HPDE6-E6E7 (cell line): ENCODE measurements at regions not wholly inside any gene's neighbourhood (a gene's known extent, or its start where the extent isn't known, plus 50 kb on each side); places are given as distances from the start of the nearest gene placed in this dataset.
"Not testable (repeated sequence)": the region's sequence is repeated elsewhere in the genome, so short reads cannot be mapped to it uniquely, and the experiment has no call there.

Source experiments
- DNase-seq: peaks from one replicate; pipeline ENCODE4 v3.0.0; 2011; ENCODE audit warnings: missing footprints; ENCODE audit errors: extremely low spot score

DNA sequence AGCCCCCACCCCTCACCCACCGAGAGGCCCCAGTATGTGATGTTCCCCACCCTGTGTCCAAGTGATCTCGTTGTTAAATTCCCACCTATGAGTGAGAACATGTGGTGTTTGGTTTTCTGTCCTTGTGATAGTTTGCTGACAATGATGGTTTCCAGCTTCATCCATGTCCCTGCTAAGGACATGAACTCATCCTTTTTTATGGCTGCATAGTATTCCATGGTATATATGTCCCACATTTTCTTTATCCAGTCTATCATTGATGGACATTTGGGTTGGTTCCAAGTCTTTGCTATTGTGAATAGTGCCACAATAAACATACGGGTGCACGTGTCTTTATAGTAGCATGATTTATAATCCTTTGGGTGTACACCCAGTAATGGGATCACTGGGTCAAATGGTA is 79.2 kb downstream of the PXDC1 start:
- not testable (repeated sequence) for DNase-seq

DNA sequence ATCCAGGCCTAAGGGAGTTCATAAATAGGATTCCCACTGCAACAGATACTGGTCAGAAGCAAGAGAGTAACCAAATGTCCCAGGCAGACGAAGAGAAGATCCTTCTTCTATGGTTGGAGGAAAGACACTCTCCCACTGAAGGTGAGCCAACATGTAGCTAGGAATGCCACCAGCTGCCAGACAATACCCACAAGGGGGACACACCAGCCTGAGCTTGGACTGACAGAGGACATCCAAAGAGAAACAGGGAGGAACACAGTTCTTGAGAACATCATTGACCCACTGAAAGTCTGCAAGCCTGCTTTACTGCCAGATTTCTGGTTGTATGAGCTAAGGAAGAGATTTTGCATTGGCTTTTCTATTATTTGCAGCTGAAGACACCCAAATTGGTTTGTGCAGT is 80.1 kb downstream of the PXDC1 start:
- no peak for DNase-seq

DNA sequence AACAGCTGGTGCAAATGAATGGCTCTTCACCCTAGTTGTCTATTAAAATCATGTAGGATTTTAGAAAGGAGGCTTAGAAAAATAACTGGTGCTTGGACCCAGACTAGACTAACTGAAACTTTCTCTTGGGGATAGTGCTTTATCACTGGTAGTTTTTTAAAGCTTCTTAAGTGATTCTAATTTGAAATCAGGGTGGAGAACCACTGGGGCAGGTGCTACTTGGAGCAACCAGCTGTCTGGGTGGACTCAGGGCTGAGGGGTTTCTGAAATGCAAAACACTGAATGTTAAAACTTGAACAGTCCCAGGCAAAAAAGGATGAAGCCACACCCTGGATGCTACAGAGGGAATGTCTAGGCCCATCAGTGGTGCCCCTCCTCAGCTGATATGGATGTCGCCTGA is 81.2 kb downstream of the PXDC1 start:
- DNase-seq: no peak

DNA sequence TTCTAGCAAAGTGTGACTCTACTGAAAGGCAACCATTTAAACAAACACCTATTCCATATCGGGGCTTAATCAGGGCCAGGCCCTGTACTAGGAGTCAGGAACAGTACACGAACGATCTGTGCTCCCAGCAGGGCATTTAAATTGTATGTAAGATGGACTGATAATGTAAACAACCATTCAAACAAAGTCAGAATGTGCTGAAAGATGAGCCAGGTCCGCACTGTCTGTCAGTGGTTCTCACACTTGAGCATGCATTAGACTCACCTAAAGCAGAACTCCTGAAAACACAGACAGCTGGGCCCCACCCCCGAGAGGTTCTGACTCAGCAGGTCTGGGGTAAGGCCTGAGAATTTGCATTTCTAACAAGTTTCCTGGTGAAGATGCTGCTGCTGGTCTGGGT is 81.6 kb downstream of the PXDC1 start:
- no peak for DNase-seq

DNA sequence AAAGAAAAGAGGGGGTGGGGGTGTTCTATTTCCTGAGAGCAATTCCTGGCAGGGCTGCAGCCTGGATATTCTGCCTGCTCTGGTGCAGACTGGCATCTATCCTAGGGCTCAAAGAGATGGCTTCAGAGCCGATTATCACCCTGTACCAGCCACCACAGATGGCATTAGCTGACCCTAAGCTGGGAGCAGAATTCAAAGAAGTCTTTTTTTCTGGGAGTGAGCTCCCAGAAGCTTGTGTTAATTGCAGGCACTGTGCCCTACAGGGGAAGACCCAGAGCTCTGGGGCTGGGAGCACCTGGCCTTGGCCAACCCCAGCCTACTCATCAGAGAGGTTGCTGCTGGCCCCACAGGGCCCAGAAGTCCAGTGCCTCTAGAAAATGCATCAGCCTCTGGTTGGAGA is 85.9 kb downstream of the PXDC1 start:
- no peak for DNase-seq

DNA sequence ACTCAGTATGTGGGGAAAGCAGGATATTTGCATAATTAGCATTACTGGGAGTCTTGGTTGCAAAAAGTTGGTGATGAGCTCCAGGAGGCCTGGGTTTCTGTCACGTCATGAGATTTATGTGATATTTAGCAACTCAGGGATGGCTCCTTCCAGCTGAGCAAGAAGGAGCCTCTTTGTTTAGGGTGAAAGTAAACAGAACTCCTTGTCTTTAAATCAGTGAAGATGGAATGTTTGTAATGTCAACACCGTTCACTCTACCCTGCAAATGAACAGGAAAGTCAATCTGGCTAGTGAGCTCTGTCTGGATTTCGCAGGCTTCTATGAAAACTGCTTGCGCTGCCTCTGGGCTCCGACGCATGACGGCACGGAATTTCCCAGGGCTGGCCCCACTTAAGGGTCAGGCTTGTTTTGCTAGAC is 86.9 kb downstream of the PXDC1 start:
- DNase-seq: no peak

DNA sequence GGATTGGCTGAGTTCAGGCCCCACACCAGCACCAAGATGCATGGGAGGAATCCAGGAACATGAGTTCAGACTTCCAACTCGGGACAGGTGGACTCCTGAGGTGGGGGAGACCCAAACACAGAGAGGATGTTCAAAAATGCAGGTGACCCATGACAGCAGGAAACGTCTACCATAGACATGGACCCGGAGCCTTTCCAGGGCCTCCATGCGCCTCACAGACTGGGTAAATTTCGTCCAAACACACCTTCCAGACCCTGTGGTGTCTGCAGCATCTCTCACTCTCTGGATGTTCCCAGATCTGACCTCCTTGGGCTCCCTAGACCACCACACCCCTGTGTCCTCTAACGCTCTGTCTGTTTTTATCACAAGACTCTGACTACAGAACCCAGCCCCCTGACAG is 87.7 kb downstream of the PXDC1 start:
- no peak for DNase-seq

DNA sequence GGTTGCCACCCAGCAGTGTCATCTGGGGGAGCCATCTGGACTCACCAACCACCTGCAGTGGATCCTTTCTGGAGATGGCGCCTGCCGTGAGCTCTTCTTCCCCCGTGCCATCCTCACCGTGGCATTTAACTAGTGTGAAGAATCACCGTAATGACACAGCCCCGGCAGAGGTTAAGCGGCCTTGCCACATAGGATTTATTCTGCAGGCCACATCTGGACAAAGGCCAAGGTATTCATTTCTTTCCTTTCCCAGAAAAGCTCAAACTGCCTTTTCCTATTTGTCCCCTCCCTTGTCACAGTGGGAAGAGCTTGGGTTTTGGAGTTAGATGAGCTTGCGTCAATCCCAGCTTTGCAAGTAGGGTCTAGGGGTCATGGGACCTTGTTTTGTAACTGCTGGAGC is 88.4 kb downstream of the PXDC1 start:
- no peak for DNase-seq

DNA sequence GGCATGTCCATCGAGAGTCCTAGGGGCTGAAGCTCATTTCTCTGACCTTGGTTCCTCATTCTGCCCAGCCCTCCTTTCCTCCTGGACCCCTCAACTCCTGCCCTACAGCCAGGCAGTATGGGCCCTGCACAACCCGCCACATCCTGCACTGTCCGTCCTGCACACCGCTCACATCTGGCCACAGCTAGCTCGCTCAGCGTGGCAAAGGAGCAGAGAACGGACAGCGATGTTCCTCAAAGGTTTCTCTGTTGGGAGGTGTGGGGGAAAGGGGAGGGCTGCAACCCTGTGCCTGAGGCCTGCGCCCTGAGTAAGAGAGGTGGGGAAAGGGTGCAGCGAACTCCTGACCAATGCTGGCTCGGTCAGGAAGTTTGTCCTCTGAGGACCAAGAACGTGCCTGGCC is 90.1 kb downstream of the PXDC1 start:
- no peak for DNase-seq

DNA sequence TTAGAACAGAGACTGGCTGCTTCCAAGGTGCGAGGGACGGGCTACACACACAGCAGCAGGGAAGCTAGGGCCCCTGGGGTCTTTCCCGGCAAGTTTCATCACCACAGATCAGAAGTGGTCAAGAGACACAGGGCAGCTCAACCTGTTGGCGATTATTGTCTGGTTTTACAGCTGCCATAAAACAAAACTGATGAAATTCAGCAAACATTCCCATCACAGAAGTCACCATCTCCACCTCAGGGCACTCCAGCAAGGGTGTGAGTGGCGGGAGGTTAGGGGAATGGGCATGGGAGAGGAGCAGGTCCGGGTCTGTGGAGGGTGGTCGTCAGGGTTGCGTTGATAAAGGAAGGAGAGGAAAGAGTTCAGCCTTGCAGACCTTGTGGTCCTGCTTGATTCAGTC is 91.0 kb downstream of the PXDC1 start:
- DNase-seq: no peak

DNA sequence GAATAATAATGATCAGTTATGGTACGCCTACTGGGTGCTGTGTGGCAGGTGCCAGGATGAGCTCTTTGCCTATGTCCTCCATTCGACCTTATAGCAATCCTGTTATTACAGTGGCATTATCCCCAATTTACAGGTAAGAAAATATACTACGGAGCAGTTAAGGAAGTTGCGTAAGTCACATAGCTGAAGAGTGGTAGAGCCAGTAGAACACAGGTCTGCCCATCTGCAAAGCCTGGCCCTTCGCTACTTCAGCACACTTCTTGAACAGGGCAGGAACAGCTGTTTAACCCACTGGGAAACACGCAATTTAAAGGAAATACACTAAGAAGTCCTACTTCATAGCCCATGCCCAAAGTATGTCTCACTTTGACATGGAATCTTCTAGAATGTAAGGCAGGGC is 91.8 kb downstream of the PXDC1 start:
- no peak for DNase-seq

DNA sequence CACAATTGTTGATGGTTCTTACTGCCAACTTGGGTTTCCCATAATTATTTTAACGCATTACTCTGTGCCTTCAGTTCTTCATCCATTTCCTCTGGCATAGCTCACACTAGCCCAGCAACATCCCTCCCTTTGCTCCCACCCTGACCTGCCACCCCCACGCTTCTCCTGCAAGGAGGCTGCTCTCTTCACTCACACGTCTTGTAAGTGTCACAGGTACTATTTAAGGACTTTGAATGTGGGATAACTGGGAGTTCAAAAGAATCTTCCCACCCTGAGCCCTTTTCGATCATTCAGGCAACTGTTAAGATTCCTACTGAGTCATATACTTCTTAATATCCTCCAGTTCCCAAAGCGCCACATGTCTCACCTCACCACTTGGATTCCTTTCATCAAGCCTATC is 95.4 kb downstream of the PXDC1 start:
- no peak for DNase-seq

DNA sequence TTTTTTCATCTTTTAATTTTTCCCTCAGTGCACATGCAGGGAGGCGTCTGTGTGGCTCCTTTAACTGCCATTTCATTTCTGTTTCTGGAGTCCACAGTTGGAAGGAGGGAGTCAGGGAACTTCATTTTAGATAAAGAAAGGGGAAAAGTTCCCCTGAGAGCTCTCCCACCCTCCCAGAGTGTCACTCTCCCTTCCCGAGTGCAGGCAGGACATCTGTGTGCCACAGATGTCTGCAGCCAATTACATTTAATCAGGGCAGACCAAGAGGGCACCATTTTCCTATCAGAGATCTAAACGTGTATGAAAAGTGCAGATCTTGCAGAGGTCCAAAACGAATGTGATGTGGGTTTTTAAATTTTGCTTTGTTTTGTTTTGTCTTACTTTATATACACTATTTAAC is 96.6 kb downstream of the PXDC1 start:
- DNase-seq: no peak

DNA sequence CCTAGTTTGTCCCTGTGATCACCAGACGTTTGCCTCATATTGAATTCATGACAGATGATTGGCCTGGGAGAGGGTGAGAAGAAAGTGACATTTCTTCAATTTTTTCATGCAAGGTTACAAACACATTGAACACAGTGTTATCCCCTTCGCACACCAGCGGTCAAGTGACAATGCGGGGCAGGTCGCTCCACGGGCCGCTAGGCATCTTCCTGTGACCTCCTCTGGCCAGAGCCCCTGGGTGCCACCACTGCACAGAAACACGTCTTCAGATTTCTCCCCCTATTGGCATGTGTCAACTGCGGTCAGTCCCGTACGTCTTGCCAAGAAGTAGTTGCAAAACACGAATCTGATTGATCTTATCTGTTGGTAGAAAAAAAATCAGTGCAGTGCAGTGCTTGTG is 97.1 kb downstream of the PXDC1 start:
- no peak for DNase-seq

DNA sequence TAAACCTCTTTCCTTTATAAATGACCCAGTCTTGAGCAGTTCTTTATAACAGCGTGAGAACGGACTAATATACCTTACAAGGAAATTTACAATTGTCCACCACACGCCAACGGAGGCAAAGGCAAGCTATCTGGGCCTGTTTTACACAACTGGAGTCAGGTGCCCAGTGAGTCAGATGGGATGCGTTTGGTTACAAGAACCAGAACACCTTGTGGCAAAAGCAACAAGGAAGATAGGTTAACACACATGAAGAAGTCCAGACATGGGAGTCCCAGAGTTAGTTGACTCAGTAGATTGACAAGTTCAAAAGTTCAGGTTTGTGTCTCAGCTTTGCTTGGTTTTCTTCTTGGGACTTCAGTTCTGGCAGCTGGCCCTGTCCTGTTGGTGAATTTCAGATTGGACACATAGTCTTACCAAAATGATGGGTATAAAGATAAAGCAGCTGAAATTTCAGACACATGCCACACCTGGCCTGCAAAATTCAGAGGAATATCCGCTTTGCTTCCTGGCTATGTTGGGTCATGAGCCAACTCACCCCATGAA is 97.9 kb downstream of the PXDC1 start:
- DNase-seq: no peak

DNA sequence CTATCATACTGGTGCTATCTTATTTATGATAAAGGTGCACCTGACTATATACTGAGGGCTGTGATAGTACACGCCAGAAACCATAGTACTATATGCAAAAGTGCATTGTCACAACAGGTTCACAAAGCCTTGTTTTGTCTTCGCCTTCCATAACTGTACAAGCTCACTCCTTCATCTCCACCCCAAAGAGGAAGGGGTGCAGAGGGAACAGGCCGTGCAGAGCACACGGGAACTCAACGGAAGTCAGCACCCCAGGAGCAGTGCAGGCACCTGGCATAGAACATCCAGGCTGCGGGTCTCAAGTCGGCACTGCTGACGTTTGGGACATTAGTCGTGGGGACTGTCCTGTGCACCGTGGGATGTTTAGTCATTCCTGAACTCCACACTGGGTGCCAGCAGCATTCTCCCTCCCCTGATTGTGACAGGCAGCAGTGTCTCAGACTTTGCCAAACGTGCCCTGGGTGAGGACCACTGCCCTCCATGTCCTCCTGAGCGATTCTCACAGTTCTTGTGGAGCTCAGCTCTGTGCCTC is 99.7 kb downstream of the PXDC1 start:
- DNase-seq: no peak

DNA sequence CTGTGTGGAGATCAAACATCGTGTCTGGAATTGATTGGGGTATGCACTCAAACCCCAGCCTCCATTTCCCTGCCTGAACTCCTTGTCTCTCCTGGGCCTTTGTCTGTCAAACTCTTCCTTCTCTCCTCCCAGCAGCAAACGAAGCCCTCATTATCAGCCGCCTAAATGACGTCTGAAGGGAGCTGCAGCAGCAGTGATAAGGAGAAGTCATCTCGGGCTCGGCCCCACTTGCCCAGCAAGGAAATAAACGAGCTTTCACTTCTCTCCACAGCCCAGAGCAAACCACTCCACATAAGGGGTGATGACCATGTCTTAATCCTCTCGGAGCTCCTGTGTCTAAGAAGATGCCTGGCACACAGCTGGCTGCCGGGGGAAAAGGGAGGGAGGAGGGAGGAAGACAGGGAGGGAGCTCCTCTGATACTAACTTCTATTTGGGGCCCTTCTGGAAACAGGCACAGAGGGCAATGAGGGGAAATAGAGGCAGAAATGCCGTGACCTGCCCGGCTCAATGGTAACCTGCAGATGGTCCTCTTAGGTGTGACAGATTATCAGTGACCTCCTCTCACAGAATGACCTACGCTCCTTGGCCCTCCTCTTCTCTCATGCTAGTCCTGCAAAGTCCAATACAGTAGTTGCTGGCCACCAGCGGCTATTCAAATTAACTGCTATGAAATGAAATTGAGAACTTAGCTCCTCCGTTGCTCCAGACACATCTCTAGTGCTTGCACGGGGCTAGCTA is 100.4 kb downstream of the PXDC1 start:
- DNase-seq: no peak

DNA sequence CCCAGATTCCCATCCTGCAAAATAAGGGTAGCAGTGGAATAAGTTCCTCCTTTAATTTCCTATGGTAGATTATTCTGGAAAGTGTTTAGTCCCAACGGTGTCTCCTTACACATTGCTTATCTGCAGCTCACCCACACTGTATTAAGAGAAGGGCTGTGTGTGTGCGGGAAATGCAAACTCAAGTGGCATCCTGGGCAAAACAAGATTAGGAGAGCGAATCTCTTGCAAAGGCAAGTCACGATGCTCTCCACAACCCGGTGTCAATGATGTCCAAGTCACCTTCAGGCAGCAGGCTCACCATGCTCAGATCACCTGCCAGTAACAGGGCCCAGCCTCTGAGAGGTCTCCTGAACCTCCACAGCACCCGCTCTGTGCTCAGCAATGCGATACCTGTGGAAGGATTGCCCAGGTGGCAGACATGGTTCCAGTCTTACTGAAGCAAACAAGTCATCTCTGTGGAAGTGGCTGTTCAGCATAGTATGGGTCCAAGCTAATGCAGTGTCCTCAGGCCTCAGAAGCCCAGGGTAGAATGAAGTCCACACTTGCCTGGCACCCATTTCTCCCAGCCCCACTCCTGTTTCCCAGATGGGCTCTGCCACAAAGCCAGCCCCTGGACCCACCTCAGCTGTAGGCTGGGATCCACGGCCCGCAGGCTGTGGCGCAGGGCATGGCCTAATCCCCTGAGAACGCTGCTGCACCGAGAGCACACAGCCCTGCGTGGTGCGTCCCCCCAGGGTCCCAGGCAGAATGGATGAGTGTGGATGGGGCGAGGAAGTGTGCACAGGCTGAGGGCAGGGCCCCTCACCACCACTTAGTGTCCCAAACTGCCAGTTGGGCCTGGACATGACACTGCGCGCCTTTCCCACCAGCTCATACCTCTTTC is 101.2 kb downstream of the PXDC1 start:
- no peak for DNase-seq

DNA sequence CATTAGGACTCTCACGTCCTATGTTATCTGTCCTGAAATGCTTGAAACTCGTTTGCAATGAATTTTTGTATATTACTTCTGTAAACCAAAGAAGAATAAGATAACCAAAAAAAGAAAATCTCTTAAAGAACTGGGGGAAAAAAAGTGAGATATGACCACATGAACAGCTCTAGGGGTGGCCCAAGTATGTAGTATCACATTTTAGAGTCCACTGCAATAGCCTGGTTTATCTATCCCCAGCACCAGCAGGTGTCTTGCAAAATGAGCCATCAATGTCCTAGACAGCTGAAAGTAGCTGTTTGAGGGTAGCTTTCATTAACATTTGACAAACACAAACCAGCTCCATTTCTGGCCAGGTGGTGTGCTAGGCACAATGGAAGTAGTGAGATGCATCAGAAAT is 102.8 kb downstream of the PXDC1 start:
- DNase-seq: no peak

DNA sequence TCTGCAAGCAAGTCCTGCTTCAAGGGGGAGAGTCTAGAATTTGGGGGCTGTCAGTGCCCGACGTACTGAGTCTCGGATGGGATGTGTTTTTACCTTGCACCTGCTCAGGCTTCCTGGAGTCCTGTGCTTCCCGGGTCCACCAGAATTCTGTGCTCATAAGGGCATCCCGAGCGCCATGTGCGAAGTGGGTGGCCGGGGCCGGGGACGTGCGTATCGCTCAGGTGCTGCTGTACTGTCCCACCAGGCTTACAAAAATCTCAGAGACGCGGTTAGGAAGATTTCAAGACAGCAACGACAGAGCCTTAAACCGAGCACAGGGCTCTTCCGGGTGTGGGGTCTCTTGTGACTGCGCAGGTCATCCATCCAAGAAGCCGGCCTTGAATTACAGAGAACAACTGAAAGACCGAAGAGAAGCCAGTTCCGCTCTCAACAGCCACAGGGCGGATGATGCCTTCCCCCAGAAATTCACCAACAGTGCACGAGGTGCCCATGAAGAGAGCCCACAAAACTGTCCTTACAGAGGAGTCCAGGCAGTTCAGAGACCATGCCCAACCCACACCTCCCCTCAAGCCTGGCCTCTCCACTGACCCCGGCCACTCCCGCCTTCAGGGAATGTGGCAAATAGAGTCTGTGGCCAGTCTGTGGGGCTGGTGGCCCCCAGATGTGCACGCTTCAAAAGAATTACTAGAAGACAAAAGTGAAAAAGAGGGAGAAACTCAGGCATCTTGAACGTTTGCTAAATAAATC is 104.7 kb downstream of the PXDC1 start:
- DNase-seq: no peak

DNA sequence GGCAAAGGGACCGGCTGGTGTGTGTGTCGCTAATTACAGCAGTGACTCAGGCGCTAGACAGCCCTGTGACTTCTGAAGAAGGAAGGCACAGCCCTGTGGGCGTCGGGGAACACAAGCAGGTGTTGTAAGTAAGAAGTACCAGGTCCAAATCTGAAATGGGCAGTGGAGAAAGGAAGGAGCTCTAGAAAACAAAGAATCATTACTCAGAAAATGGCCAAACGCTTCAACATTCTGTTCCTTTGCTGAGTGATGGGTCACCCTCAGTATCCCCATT is 106.8 kb downstream of the PXDC1 start:
- no peak for DNase-seq
